MM.1S (cell line): ENCODE measurements at regions not wholly inside any gene's neighbourhood (a gene's known extent, or its start where the extent isn't known, plus 50 kb on each side); places are given as distances from the start of the nearest gene placed in this dataset.

Experiments used
- DNase-seq: peaks from one replicate; pipeline ENCODE4 v3.0.0-alpha.2; 2015
- H2AFZ ChIP-seq: fragments of 300-600 bp; sonication (generic); 2 replicates; pipeline ENCODE4 v1.6.0; 2016; ENCODE audit warnings: antibody characterized with exemption, low read length
- H3F3A ChIP-seq: fragments of 300-600 bp; sonication (generic); 2 replicates; pipeline ENCODE4 v1.6.1; 2016; ENCODE audit warnings: mild to moderate bottlenecking, antibody characterized with exemption, low read length, moderate library complexity, mixed read lengths; ENCODE audit not compliant: insufficient read depth
- H3K27ac ChIP-seq: fragments of 300-600 bp; sonication (generic); 2 replicates; pipeline ENCODE4 v1.5.1; 2016; ENCODE audit warnings: mild to moderate bottlenecking, low read length
- H3K27me3 ChIP-seq: fragments of 300-600 bp; sonication (generic); replicated peaks from 2 replicates; pipeline ENCODE4 v1.6.0; 2016; ENCODE audit warnings: low read length; ENCODE audit not compliant: insufficient read depth
- H3K36me3 ChIP-seq: fragments of 300-600 bp; sonication (generic); replicated peaks from 2 replicates; pipeline ENCODE4 v1.6.1; 2016; ENCODE audit warnings: mild to moderate bottlenecking, low read length, mixed read lengths; ENCODE audit not compliant: insufficient read depth
- H3K4me1 ChIP-seq: fragments of 300-600 bp; sonication (generic); 2 replicates; pipeline ENCODE4 v1.6.1; 2016; ENCODE audit warnings: low read length, mixed read lengths
- H3K4me2 ChIP-seq: fragments of 300-600 bp; sonication (generic); 2 replicates; pipeline ENCODE4 v1.6.0; 2016; ENCODE audit warnings: low read depth, low read length
- H3K4me3 ChIP-seq: fragments of 300-600 bp; sonication (generic); 2 replicates; pipeline ENCODE4 v1.5.1; 2016; ENCODE audit warnings: low read length, mixed read lengths
- H3K79me2 ChIP-seq: fragments of 300-600 bp; sonication (generic); 2 replicates; pipeline ENCODE4 v1.6.1; 2016; ENCODE audit warnings: mixed run types, low read length, mixed read lengths
- H3K9ac ChIP-seq: fragments of 300-600 bp; sonication (generic); 2 replicates; pipeline ENCODE4 v1.6.1; 2016; ENCODE audit warnings: low read length, mixed read lengths
- H3K9me2 ChIP-seq: fragments of 300-600 bp; sonication (generic); replicated peaks from 2 replicates; pipeline ENCODE4 v1.6.1; 2016; ENCODE audit warnings: mild to moderate bottlenecking, low read length, mixed read lengths; ENCODE audit not compliant: insufficient read depth
- H3K9me3 ChIP-seq: fragments of 300-600 bp; sonication (generic); replicated peaks from 2 replicates; pipeline ENCODE4 v1.6.1; 2016; ENCODE audit warnings: mild to moderate bottlenecking, low read length, mixed read lengths; ENCODE audit not compliant: insufficient read depth
- H4K20me1 ChIP-seq: fragments of 300-600 bp; sonication (generic); 2 replicates; pipeline ENCODE4 v1.6.1; 2016; ENCODE audit warnings: mild to moderate bottlenecking, low read length, moderate library complexity, mixed read lengths; ENCODE audit not compliant: insufficient read depth
- EZH2 ChIP-seq: fragments of 300-600 bp; sonication (generic); optimal IDR thresholded peaks from 2 replicates; pipeline ENCODE3; 2017; ENCODE audit warnings: low read depth, mild to moderate bottlenecking, antibody characterized with exemption, low read length, mixed read lengths
- EZH2phosphoT487 ChIP-seq: fragments of 300-600 bp; sonication (generic); IDR thresholded peaks from 2 replicates; pipeline ENCODE4 v1.6.1; 2018; ENCODE audit warnings: antibody characterized with exemption, low read length
- TF ChIP-seq, protein P1 (sequence below): fragments of 300-600 bp; sonication (generic); IDR thresholded peaks from 2 replicates; pipeline ENCODE4 v1.5.1; 2016; ENCODE audit warnings: antibody characterized with exemption, low read length, mixed read lengths

DNA sequence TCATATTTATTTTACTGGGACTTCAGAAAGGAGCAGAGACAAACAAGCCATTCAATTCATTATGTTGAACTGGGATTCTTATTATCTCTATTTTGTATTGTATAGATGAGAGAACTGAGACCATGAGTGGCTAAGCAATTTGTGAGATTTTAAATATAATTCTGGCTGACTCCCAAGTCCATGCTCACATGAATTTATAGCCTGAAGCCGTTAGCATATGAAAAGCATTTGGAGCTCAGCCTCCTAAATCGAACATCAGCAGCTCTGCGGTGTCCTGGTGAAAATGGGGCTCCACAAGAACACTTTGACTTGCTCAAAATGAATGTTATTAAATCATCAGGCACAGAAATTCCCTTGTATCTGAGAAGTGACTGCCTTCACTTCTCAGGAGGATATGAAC is 96.8 kb upstream of the DPT start:
- Histone ChIP-seq H2AFZ (no peak overlapping the region), H3K4me2 (no peak overlapping the region), H4K20me1 (no peaks in the 10 kb centered on the region), H3K27ac (no peak overlapping the region), H3K79me2 (no peaks in the 10 kb centered on the region), H3K36me3 (no peaks in the 10 kb centered on the region), H3K9me2 (no peaks in the 10 kb centered on the region), H3K4me1 (no peaks in the 10 kb centered on the region), H3K9ac (no peak overlapping the region), H3K4me3 (no peak overlapping the region), H3F3A (no peaks in the 10 kb centered on the region), H3K9me3 (no peaks in the 10 kb centered on the region), H3K27me3 (no peaks in the 10 kb centered on the region)
- no peak for DNase-seq
- TF ChIP-seq, protein P1, sequence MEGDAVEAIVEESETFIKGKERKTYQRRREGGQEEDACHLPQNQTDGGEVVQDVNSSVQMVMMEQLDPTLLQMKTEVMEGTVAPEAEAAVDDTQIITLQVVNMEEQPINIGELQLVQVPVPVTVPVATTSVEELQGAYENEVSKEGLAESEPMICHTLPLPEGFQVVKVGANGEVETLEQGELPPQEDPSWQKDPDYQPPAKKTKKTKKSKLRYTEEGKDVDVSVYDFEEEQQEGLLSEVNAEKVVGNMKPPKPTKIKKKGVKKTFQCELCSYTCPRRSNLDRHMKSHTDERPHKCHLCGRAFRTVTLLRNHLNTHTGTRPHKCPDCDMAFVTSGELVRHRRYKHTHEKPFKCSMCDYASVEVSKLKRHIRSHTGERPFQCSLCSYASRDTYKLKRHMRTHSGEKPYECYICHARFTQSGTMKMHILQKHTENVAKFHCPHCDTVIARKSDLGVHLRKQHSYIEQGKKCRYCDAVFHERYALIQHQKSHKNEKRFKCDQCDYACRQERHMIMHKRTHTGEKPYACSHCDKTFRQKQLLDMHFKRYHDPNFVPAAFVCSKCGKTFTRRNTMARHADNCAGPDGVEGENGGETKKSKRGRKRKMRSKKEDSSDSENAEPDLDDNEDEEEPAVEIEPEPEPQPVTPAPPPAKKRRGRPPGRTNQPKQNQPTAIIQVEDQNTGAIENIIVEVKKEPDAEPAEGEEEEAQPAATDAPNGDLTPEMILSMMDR: no peak
- TF ChIP-seq EZH2phosphoT487: no peak
- TF ChIP-seq EZH2: no peak

DNA sequence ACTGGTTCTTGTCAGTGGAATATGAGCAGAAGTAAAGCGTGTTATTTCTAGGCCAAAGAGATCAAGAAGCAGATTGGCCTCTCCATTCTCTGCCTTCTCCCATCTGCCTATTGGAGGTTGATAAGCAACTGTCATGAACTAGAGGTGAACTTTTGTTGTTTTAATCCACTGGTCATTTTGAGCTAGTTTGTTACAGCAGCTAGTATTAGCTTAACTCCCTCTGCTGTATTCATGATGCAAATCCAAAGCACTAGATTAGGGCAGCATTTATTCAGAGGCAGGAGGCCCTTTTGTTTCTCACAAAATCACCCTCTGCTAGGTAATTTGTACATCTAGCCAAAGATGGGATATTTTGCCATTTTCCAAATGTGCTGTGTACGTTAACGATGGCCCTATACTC is 97.3 kb upstream of the DPT start:
- Histone ChIP-seq H3F3A (no peaks in the 10 kb centered on the region), H3K4me3 (no peak overlapping the region), H3K4me1 (no peaks in the 10 kb centered on the region), H3K27me3 (no peaks in the 10 kb centered on the region), H2AFZ (no peak overlapping the region), H3K4me2 (no peak overlapping the region), H3K9ac (no peak overlapping the region), H3K9me2 (no peaks in the 10 kb centered on the region), H4K20me1 (no peaks in the 10 kb centered on the region), H3K36me3 (no peaks in the 10 kb centered on the region), H3K79me2 (no peaks in the 10 kb centered on the region), H3K9me3 (no peaks in the 10 kb centered on the region), H3K27ac (no peak overlapping the region)
- DNase-seq: no peak
- TF ChIP-seq EZH2phosphoT487: no peak
- TF ChIP-seq EZH2: no peak
- TF ChIP-seq, protein P1: no peak

DNA sequence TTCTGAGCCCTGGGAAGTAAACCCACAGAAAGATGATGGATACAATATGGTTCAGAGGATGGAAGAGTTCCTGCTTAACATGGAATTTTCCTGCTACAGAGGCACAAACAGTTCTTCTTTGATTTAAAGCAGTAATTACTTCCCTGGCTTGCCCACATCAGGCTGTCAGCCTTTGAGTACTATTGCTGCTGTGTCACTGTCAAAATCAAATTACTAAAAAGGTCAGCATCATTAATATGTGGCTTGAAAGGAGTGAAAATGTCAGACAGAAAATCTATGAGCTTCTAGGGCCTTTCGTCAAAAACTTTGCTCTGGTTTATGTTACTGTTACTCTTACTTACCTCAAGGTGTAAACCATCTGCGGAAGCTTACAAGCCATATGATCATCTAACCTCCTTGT is 98.6 kb upstream of the DPT start:
- DNase-seq: no peak
- no peaks in the 10 kb centered on the region for H3K9me3 ChIP-seq
- H2AFZ ChIP-seq: no peak overlapping the region
- H4K20me1 ChIP-seq: no peaks in the 10 kb centered on the region
- H3K4me3 ChIP-seq: no peak overlapping the region
- H3K9me2 ChIP-seq: no peaks in the 10 kb centered on the region
- H3K27me3 ChIP-seq: no peaks in the 10 kb centered on the region
- H3K4me1 ChIP-seq: no peaks in the 10 kb centered on the region
- no peak overlapping the region for H3K27ac ChIP-seq
- no peaks in the 10 kb centered on the region for H3F3A ChIP-seq
- H3K36me3 ChIP-seq: no peaks in the 10 kb centered on the region
- H3K9ac ChIP-seq: no peak overlapping the region
- no peak overlapping the region for H3K4me2 ChIP-seq
- TF ChIP-seq EZH2 (no peak), EZH2phosphoT487 (no peak)
- TF ChIP-seq, protein P1: no peak
- no peaks in the 10 kb centered on the region for H3K79me2 ChIP-seq

DNA sequence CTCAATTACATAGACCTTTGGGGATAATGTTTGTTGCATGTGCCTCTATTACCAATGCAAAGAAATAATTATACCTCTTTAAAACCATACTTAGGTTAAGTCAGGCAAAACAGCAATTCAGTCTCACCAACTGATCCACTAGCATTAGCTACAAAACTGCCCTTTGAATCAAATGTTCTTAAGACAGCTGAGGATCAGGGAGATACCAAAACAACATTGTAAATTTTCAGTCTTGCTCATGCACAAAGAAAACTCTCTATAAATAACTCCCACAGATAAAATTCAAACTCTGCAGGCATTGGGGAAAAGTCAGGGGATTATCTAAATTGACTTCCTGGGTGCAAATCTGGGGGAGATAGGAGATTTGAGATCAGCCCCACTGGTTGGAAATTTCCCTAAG is 100.9 kb upstream of the DPT start:
- Histone ChIP-seq H3F3A (no peaks in the 10 kb centered on the region), H3K4me3 (no peak overlapping the region), H3K4me2 (no peak overlapping the region), H3K27ac (no peak overlapping the region), H2AFZ (no peak overlapping the region), H3K9ac (no peak overlapping the region), H3K9me3 (no peaks in the 10 kb centered on the region), H3K4me1 (no peaks in the 10 kb centered on the region), H3K79me2 (no peaks in the 10 kb centered on the region), H4K20me1 (no peaks in the 10 kb centered on the region), H3K36me3 (no peaks in the 10 kb centered on the region), H3K9me2 (no peaks in the 10 kb centered on the region), H3K27me3 (no peaks in the 10 kb centered on the region)
- DNase-seq: no peak
- TF ChIP-seq EZH2 (no peak), EZH2phosphoT487 (no peak)
- TF ChIP-seq, protein P1: no peak
